Stimulated activated CD4-positive, alpha-beta T cell treated with anti-CD3 and anti-CD28 coated beads, Interleukin-1b, Interleukin-23, amount 100 ng/mL, for 24 hours (primary cell): ENCODE measurements at regions not wholly inside any gene's neighbourhood (a gene's known extent, or its start where the extent isn't known, plus 50 kb on each side); places are given as distances from the start of the nearest gene placed in this dataset.

ENCODE experiments used
- DNase-seq, 4 experiments: peaks; one replicate each; pipeline ENCODE4 v3.0.0-alpha.2; 2020; ENCODE audit warnings: low read depth in 4 of 4, low spot score in 1 of 4

DNA sequence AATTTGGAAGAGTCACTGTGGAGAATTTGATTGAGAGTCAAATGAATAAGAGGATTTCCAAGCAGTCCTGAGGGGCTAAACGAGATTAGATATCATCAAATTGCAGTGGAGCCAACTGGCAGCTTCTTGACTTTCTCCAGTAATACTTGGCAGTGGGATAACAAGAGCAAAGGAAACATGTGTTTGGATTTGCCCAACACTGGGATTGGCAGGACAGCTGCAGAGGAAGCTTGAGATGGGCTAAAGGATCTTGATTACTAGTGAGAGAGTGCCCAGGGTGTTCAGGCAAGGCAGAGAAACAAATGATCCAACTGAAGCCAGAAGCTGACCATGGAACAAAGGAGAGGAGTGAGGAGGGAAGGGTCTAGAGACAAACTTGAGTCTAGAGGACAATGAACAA is 356.0 kb upstream of the ISL1 start:
- no peak for DNase-seq

DNA sequence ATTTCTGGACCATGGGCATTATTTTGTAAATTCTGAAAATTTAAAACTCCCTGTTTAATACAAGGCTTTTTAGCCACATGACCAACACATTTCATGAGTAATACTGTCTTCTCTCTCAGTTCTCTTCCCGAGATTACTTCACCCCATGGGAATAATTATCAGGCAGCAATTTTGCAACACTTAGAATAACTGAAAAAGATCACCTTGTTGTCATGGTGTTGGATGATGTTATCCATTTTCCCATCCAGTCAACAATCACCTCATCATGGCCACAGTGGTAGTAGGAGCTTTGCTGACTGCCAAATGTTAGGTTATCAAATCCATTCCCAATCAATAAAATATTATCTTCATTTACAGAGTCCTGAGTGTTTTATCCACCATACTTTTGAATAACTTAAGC is 354.9 kb upstream of the ISL1 start:
- no peak for DNase-seq

DNA sequence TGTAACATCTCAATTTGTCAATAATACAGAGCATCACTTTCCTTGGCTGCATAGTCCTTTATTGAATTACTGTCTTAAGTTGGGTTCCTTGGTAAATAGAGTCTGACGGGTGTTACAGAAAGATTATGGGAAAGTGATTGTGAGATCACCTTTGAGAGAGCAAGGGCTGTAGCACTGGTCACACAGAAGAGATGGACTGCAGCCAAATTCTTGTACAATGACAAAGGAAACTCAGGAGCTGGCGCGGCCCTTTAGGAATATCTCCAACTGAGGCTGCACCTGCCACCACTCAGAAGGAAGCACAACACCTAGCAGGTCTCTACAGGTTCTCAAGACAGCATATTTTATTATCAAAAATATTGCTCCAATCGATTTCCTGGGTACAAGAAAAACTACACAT is 350.0 kb upstream of the ISL1 start:
- DNase-seq = no peak

DNA sequence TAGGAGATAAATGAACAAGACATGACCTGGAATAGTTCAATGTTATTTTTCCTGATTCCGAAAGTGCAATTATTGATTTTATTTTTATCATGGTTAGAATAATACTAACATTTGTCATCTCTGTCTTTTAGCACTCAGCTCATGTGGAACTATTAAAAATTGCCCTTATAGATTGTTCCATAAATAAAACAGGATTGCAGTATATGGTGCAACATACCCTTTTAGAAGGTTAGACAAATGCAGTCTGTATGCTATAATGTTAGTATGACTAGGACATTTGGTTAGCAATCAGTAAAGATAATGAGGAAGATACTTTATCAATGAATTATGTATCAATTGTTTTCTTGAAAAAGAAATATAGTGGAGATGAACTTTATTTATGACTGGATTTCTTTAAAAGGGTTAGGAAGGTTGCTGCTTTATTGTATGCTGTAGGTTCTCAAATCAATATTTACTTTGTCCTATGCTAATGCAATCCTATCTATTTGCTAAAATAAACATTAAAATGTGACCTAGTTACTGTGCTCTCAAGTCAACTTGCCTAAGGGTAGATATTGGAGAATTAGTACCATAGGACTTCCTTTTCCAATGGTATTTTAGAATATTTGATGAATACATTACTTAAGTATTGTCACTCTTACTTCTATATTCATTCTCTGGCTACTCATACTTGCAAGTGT is 348.9 kb upstream of the ISL1 start:
- no peak for DNase-seq

DNA sequence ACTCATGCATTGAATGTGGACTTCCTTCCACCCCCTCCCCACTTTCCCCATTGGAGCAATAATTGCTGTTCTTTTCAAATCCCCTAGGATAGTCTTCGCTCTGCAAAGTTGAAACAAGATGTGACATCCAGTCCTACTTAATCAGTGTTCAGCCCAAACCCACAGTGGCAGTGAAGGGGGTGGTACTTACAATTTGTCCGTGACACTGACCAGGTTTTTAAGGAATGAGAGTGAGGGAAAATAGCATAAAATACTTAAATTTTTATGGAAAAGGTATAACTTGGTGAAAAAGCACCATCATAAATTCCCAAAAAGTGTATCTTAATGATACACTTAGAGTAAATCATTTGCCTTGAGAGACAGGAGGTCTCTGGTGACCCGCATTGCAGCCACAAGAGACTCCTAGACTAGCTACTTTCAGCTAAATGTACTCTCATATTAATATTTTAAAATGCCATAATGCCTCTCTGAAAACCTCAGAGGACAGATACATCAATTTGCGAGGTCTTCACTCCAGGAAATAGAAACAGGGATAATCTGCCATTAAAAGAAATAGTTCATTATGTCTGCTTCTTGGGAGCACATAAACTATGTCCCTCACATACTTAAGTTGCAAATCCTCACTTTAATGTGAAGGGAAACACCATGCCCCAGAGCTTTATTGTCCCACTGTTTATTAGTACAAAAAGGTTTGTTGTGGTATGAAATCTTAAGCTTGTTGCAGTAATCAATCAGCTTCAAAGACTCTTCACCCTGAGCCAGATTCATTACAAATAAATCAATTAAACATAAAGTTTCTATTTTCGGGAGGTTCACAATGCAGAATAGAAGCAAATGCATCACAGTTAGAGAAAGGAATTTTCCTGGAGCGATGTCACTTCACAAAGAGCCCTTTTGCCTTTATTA is 343.6 kb upstream of the ISL1 start:
- DNase-seq = no peak

DNA sequence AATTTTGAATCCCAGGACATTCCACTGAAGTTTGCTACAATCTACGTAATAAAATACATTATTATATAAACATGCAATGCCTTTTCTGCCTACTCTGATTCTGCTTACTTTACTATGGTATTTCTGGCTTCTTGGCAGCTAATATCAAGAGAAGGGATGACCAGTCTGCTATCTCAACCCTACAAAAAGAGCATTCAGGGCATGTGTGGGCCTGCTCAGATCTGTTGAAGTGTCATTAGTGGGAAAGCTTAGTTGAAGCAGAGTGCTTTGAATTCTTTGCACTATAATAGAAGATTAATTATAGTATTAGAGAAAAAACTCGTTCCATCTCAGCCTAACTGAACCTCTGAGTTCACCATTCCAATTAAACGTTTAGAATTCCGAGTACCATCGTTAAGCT is 339.5 kb upstream of the ISL1 start:
- DNase-seq = no peak

DNA sequence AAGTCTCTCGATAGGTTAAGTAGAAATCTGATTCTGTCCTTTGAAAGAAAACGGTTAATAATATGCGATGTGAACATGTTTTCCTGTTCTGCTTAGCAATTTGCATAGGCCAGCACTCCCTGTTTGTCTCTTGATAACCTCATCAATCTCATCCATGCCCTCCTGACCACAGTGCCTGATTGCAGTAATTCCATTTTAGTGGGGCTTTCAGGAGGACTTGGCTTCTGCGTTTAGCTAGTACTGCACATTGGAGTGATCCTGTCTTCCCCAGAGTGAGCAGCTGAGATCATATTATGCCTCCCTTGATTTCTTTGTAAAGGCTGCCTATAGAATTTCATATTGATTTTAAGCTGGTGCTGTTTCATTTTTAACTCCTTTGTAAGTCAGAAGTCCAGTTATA is 335.9 kb upstream of the ISL1 start:
- DNase-seq = no peak

DNA sequence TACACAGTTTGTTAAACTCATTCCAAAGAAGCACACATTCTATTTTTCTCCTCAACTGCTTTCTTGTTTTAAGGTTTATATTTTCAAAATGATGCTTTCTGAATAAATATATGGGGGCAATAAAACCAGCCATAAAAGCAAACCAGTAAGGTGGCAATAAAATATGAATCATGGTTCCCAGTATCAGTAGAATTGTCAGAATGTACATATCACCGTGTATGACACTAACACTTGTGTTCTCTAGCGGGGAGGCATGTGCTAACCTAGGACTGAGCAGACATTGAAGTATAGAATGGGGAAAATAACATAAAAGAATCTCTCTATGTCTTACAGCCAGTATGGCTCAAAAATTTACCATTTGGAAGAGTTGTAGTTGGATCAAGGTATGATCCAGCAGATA is 329.9 kb upstream of the ISL1 start:
- DNase-seq = no peak

DNA sequence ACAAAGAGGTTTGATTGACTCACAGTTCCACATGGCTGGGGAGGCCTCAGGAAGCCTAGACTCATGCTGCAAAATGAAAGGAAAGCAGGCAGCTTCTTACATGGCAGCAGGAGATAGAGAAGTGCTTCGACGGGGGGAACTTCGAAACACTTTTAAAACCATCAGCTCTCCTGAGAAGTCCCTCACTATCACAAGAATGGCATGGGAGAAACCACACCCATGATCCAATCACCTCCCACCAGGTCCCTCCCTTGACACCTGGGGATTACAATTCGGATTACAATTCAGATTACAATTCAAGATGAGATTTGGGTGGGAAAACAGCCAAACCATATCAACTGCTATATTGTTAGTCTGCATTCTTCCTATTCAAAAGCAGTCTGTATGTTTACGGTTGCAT is 322.3 kb upstream of the ISL1 start:
- no peak for DNase-seq

DNA sequence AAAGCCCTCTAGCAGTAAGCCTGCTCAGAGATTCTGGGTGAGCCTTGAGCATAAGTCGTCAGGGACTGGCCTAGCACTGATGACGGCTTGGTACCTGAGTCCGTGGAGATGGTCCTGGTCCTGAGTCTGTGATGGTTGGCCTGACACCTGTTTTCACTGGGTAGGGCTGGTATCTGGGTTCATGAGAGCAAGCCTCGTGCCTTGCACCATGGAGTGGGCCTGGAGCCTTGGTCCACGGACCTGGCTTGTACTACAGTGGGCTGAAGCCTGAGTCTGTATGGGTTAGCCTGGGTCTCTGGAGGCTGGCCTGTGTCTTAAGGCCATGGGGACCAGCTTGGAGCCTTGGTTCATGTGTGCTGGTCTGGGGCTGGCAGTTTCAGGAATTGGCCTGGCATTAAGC is 310.3 kb upstream of the ISL1 start:
- no peak for DNase-seq

DNA sequence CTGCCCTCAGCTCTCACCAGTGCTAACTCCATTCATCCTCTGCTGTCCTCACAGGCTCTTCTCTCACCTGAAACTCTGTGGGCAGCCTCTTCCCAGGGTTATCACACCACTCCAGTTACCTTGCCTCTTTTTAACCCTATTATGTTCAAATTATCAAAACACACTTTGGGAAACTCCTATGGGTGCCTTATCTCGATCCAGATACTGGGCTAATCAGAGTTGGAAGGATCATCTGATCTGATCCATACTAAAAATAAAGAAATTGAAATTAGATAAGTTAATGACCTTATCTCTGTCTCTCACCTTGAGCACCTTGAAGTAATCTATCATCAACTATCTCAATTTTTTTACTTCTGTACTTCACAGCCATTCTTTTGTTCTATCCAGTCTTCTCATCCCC is 300.5 kb upstream of the ISL1 start:
- no peak for DNase-seq

DNA sequence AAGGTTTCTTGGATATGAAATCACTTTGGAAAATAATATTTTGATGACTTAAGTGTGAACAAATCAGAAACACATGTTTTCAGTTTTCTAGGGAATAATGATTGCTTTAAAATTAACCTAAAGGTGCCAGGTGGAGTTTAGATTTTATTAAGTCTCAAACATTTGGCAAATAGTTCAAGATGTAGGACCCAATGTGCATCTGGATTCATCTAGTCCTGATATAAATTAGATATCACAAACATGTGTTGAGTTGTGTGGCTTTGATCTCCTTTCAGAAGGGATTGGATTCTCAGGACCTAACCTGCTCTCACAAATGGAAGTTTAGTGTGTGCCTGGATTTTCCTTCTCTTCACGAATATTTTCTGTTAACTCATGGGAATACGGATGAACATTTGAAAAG is 291.4 kb upstream of the ISL1 start:
- DNase-seq = no peak

DNA sequence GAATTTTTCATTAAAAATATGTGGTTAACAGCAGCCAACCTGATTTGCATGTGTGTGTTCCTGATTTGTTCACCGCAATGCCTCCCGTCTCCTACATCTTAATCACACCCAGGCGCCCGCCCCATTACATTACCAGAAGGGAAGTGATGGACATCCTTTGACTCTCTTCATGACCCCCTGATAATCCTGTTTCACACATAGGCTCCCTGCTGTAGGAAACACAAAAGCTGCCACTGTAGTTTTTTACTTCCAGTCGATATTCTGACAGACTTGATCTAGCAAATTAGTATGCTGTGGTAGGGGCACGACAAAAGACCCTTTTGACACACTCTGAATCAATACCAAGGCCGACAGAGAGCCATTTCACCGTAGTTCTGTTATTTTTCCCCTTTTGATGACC is 287.8 kb upstream of the ISL1 start:
- DNase-seq = no peak

DNA sequence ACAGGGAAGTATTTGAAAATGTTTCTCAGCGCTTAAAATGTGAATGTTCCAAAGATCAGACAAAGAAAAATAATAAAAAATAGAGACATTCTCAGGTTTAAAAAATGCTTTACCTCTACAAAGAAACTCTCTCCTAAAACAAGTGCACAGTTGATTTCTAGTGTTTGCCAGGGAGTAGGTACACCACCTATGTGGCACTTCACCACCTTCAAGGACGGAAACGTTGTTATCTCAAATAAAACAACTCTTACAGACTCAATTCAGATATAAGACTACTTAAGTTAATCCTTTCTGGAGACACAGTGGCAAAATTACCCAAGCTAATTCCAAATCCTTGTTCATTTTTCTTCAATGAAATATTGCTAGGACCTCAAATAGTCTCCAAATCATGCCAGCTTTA is 286.4 kb upstream of the ISL1 start:
- no peak for DNase-seq

DNA sequence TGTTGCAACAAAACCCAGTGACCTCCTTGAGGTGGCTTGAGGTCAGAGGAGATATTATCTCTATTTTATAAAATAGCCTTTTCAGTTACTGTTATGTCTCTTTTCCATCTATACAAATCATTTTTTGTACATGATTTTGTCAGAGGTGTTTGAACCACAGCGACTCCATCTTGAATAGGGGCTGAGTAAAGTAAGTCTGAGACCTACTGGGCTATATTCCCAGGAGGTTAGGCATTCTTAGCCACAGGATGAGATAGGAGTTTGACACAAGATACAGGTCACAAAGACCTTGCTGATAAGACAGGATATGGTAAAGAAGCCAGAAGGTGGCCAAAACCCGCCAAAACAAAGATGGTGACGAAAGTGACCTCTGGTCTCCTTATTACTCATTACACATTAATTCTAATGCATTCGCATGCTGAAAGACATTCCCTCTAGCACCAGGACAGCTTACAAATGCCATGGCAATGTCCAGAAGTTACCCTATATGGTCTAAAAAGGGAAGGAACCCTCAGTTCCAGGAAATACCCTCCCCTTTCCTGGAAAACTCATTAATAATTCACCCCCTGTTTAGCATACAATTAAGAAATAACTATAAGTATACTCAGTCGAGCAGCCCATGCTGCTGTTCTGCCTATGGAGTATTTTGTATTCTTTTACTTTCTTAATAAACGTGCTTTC is 283.9 kb upstream of the ISL1 start:
- no peak for DNase-seq

DNA sequence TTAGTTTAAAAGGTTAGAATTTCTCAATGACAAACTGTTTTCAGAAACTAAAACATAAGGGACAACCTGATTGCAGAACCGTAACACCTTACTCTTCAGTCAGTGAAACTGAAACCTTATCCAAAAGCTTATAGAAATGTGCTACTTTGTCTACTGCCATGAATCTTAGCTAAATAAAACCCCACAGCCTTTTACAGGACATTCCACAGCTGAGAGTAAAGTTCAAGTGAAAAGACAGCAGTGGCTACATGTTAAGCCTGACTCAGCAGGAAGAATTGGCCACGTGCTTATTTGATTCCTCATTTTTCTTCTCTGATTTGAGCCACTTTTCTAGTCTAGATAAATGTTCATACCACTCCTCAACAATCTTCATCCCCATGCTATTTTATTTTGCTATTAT is 278.7 kb upstream of the ISL1 start:
- no peak for DNase-seq

DNA sequence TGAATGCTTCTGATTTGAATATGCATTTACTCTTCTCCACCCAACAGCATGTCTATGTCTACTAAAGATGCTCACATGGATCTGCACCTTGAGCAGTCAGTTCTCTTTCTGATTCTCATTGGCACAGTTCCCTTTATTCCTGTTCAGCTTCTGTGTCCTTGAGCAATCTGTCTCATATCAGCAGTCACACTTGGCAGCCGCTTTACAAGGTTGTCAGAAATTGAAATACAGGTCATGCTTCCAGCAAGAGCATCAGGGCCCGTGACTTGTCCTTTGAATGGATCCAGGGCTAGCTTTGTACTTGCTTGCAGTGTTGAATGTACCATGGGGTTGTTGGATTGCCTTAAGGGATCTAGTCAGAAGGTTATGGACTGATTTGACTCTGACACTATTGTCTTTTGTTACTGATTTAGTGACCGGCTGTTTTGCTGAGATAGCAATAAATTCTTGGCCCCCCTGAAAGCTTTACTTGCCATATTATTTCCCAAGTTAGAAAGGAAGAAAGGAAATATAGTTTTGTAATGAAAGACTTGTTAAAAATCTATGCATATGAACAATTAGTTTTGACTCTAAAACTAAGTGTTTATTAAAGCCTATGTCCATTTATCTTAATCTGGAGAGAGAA is 273.4 kb upstream of the ISL1 start:
- no peak for DNase-seq

DNA sequence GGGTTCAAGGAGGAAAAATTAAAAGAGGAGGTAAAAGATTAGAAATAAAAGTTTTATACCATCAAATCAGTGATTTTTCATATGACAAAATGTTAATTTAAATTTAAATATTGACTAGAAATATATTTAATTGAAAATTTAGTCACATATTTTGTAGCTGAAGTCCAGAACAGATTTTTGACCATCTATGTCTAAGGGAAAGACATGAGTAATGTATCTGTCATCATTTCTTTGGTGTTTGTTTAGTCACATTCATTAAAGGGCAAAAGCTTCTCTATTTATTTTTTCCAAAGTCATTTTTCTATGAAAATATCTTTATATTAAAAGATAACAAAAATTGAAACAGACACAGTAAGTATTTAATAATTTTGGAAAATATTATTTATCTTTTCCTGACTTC is 252.0 kb upstream of the ISL1 start:
- DNase-seq = no peak

DNA sequence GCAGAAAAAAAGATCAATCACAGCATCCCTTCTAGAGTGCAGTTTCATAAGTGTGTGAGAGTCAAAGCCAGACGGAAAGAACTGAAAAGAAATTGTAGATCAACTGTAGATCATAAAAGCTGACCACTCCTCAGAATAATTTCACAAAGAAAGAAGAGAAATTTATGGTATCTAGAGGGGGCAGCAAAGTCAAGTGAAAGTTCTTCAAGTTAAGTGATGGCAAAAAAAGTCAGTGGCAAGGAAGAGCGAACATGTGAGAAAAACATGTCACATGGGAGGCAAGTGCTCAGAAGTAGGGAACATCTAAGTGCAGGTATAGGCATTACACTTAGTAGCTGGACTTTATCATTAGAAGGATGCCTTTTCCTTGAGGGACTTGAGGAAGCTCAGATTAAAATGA is 245.1 kb upstream of the ISL1 start:
- no peak for DNase-seq

DNA sequence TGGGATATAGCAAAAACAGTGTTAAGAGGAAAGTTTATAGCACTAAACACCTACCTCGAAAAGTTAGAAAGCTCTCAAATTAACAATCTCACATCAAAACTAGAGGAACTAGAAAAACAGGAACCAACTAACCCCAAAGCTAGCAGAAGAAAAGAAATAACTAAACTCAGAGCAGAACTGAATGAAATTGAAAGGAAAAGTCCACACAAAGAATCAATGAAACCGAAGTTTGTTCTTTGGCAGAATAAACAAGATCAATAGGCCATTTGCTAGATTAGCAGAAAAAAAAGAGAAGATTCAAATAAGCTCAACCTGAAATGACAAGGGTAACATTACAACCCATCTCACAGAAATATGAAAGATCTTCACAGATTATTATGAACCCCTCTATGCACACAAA is 234.8 kb upstream of the ISL1 start:
- no peak for DNase-seq

DNA sequence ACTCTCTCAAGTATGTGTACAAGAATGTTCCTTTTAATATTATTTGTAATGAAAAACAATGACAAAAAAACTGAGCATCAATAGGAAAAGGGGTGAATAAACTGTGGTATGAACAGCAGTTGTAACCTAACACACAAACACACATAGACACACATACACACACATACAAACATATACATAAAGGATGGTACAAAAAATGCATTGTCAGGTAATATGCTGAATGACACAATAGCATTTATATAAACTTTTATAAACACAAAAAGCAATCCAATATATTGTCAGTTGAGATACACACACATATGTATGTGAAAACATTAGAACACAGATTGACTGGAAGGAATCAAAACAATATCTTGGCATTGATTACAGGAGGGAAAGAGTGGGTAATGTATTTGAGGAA is 227.0 kb upstream of the ISL1 start:
- no peak for DNase-seq

DNA sequence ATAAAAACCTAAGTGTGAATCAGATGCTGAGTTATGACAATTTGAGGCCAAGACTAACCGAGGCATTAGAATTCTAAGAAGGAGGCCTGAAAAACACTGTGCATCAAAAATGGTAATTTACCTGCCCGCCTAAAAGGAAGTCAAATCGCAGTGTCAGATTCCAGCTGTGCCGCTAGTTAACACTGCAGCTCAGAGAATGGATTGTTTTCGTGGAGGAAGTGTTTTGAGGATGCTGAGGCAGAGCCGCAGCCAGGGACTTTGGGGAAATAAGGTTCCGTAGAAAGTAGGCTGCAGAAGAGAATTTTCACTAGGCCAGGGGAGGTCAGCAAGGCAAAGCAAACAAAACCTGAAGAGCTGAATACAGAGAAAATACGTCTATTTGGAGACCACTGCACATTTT is 226.4 kb upstream of the ISL1 start:
- no peak for DNase-seq
